ENCODE measurements at regions not wholly inside any gene's neighbourhood (a gene's known extent, or its start where the extent isn't known, plus 50 kb on each side); places are given as distances from the start of the nearest gene placed in this dataset.
"Not testable (repeated sequence)": the region's sequence is repeated elsewhere in the genome, so short reads cannot be mapped to it uniquely, and the experiment has no call there.

DNA sequence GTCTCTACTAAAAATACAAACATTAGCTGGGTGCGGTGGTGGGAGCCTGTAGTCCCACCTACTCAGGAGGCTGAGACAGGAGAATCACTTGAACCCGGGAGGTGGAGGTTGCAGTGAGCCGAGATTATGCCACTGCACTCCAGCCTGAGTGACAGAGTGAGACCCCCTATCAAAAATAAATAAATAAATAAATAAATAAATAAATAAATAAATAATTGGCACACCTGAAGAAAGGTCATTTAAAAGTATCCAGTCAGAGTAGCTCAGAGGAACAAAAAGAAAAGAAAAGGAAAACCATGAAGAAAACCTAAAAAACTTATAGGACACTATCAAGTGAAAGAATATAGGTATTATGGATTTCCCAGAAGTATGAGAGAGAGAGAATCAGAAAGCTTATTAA is 330.1 kb upstream of the AR start:
- not testable (repeated sequence) for H3K27me3 Mint-ChIP-seq (ENCODE audit: low read depth, poor library complexity); H3K36me3 Mint-ChIP-seq (ENCODE audit: low read depth); H3K4me1 Mint-ChIP-seq; H3K27ac Mint-ChIP-seq; DNase-seq; H3K4me3 Mint-ChIP-seq
- peaks cover 34% of the 10 kb centered on the region for H3K9me3 Mint-ChIP-seq

DNA sequence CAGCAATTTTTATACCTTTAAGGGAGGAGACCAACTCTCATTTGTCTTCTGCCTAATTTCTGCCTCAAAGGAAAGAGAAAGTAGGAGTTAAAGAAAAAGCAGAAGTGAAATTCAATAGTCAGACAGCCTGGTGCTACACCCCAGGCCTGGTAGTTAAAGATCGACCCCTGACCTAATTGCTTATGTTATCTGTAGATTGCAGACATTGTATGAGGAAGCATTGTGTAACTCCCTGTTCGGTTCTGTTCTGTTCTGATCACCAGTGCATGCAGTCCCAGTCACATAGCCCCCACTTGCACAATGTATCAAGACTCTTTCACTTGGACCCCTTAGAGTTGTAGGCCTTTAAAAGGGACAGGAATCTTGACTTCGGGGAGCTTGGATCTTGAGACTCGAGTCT is 335.9 kb upstream of the AR start:
- peaks cover 22% of the 10 kb centered on the region for H3K9me3 Mint-ChIP-seq
- no peaks in the 10 kb centered on the region for H3K4me1 Mint-ChIP-seq
- H3K4me3 Mint-ChIP-seq = no peak overlapping the region
- no peak for TF ChIP-seq CTCF (IDR thresholded peaks at IDR 0.05)
- no peaks in the 10 kb centered on the region for H3K36me3 Mint-ChIP-seq (ENCODE audit: low read depth)
- no peak for DNase-seq
- no peaks in the 10 kb centered on the region for H3K27me3 Mint-ChIP-seq (ENCODE audit: low read depth, poor library complexity)
- H3K27ac Mint-ChIP-seq = no peak overlapping the region

GRCh38 chrX:67159437-67159836 is 384.4 kb upstream of the AR start:
- H3K4me1 Mint-ChIP-seq = no peaks in the 10 kb centered on the region
- H3K4me3 Mint-ChIP-seq = no peak overlapping the region
- peaks cover 4% of the 10 kb centered on the region for H3K27me3 Mint-ChIP-seq (ENCODE audit: low read depth, poor library complexity)
- peaks cover 43% of the 10 kb centered on the region for H3K9me3 Mint-ChIP-seq
- H3K36me3 Mint-ChIP-seq (ENCODE audit: low read depth) = no peaks in the 10 kb centered on the region
- TF ChIP-seq CTCF (IDR thresholded peaks at IDR 0.05) = no peak
- H3K27ac Mint-ChIP-seq = no peak overlapping the region
- no peak for DNase-seq

DNA sequence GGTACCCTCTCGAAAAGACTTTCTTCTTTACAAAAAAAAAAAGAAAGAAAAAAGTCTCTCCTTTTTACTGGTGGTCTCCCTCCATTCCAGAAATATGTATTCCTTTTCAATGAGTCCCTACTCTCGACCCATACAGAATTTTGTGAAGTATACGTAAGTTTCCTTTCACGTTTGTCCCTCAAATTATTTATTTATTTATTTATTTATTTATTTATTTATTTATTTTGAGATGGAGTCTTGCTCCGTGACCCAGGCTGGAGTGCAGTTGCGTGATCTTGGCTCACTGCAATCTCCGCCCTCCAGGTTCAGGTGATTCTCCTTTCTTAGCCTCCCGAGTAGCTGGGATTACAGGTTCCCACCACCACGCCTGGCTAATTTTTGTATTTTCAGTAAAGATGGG is 429.2 kb upstream of the AR start:
- Mint-ChIP-seq H3K27ac (no peak overlapping the region), H3K36me3 (ENCODE audit: low read depth) (no peaks in the 10 kb centered on the region), H3K4me1 (no peaks in the 10 kb centered on the region), H3K27me3 (ENCODE audit: low read depth, poor library complexity) (no peaks in the 10 kb centered on the region), H3K4me3 (no peak overlapping the region), H3K9me3 (peaks cover 29% of the 10 kb centered on the region)
- no peak for TF ChIP-seq CTCF (IDR thresholded peaks at IDR 0.05)
- no peak for DNase-seq

GRCh38 chrX:67105758-67106116 is 438.1 kb upstream of the AR start:
- Mint-ChIP-seq H3K27ac (no peak overlapping the region), H3K9me3 (peaks cover 43% of the 10 kb centered on the region), H3K4me1 (no peaks in the 10 kb centered on the region), H3K4me3 (no peak overlapping the region), H3K27me3 (ENCODE audit: low read depth, poor library complexity) (peaks cover 2% of the 10 kb centered on the region), H3K36me3 (ENCODE audit: low read depth) (no peaks in the 10 kb centered on the region)
- DNase-seq = no peak
- TF ChIP-seq CTCF (IDR thresholded peaks at IDR 0.05) = no peak

DNA sequence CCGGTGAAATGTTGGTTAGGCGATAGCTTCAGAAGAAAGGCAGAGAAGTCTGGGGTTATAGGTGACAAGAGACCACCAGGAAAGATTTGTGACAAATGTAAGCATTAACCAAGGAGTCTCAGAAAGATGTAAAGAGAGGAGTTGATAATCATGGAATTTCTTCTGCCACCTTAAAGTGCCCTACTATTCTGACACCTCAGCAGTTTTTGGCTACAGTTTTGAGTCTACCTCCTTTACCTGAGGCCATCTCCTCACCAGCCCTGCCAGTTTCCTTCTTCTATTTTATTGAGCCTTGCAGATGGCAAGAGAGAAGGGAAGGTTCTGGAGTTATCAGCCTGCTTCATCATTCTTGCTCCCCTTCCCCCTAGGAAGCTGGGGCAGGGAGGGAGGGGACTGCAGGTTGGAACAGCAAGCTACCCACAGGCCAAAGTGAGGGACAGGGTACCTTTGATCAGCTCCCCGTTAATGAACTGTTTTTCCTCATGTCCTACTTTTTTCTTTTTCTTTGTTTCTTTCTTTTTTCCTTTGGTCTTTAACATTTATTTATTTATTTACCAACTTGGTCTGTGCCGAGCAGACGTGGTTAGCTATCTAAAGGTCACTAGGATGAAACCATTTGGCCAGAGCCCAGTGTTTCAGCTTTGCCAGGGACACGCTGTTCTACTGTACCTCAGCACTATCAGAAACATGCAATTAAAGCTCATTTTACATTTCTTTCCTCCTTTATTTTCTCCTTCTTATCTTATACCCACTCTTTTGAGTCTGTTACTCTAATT is 438.7 kb upstream of the AR start:
- H3K36me3 Mint-ChIP-seq (ENCODE audit: low read depth) = no peaks in the 10 kb centered on the region
- no peak overlapping the region for H3K4me3 Mint-ChIP-seq
- peaks cover 2% of the 10 kb centered on the region for H3K27me3 Mint-ChIP-seq (ENCODE audit: low read depth, poor library complexity)
- H3K4me1 Mint-ChIP-seq = no peaks in the 10 kb centered on the region
- H3K9me3 Mint-ChIP-seq = peaks cover 39% of the 10 kb centered on the region
- no peak overlapping the region for H3K27ac Mint-ChIP-seq
- TF ChIP-seq CTCF (IDR thresholded peaks at IDR 0.05) = no peak
- DNase-seq = no peak
